Astrocyte (in vitro differentiated cells and primary cell): ENCODE measurements at regions not wholly inside any gene's neighbourhood (a gene's known extent, or its start where the extent isn't known, plus 50 kb on each side); places are given as distances from the start of the nearest gene placed in this dataset.

Experiments used
- DNase-seq: peaks from one replicate; pipeline ENCODE4 v3.0.0-alpha.2; 2010; ENCODE audit warnings: low read depth
- FAIRE-seq: peaks from 2 replicates; lab custom pipeline; 2011; peaks lifted over from hg19 to GRCh38; lab: Jason Lieb, UNC
- H2AFZ ChIP-seq: 2 replicates; pipeline ENCODE4 v1.6.0; 2012; ENCODE audit warnings: low read depth, low read length, inconsistent platforms
- H3K27ac ChIP-seq: 2 replicates; pipeline ENCODE4 v1.5.1; 2011; ENCODE audit warnings: low read depth, low read length, inconsistent platforms
- H3K27me3 ChIP-seq: 2 replicates; pipeline ENCODE4 v1.6.0; 2011; ENCODE audit warnings: low read length, inconsistent platforms; ENCODE audit not compliant: insufficient read depth
- H3K36me3 ChIP-seq: 2 replicates; pipeline ENCODE4 v1.5.1; 2011; ENCODE audit warnings: low read length, inconsistent platforms; ENCODE audit not compliant: insufficient read depth
- H3K4me1 ChIP-seq: 2 replicates; pipeline ENCODE4 v1.5.1; 2011; ENCODE audit warnings: low read length, inconsistent platforms; ENCODE audit not compliant: insufficient read depth
- H3K4me2 ChIP-seq: 2 replicates; pipeline ENCODE4 v1.6.0; 2012; ENCODE audit warnings: low read length, inconsistent platforms
- H3K4me3 ChIP-seq: 2 replicates; pipeline ENCODE4 v1.5.1; 2011; ENCODE audit warnings: low read depth, mild to moderate bottlenecking, low read length, inconsistent platforms; ENCODE audit not compliant: insufficient read depth
- H3K79me2 ChIP-seq: 2 replicates; pipeline ENCODE4 v1.6.0; 2012; ENCODE audit warnings: mild to moderate bottlenecking, low read length, inconsistent platforms; ENCODE audit not compliant: insufficient read depth
- H3K9ac ChIP-seq: 2 replicates; pipeline ENCODE4 v1.6.0; 2012; ENCODE audit warnings: mild to moderate bottlenecking, low read length, inconsistent platforms
- H3K9me3 ChIP-seq: 2 replicates; pipeline ENCODE4 v1.5.1; 2012; ENCODE audit warnings: low read depth, mild to moderate bottlenecking, low read length, inconsistent platforms; ENCODE audit not compliant: insufficient read depth
- H4K20me1 ChIP-seq: 2 replicates; pipeline ENCODE4 v1.6.0; 2012; ENCODE audit warnings: low read length, inconsistent platforms; ENCODE audit not compliant: insufficient read depth
- H3K27ac Mint-ChIP-seq: one replicate; pipeline ENCODE4 v1.8.0; 2021; ENCODE audit warnings: mild to moderate bottlenecking, mixed read lengths; ENCODE audit not compliant: unreplicated experiment
- H3K27me3 Mint-ChIP-seq: one replicate; pipeline ENCODE4 v1.8.0; 2021; ENCODE audit warnings: low read depth, mixed read lengths; ENCODE audit not compliant: unreplicated experiment
- H3K36me3 Mint-ChIP-seq: one replicate; pipeline ENCODE4 v1.8.0; 2021; ENCODE audit warnings: low read depth, mixed read lengths; ENCODE audit not compliant: unreplicated experiment
- H3K4me1 Mint-ChIP-seq: one replicate; pipeline ENCODE4 v1.8.0; 2021; ENCODE audit warnings: low read depth, mixed read lengths; ENCODE audit not compliant: unreplicated experiment
- H3K4me3 Mint-ChIP-seq: one replicate; pipeline ENCODE4 v1.8.0; 2021; ENCODE audit warnings: mild to moderate bottlenecking, moderate library complexity, mixed read lengths; ENCODE audit not compliant: unreplicated experiment
- H3K9me3 Mint-ChIP-seq: one replicate; pipeline ENCODE4 v1.8.0; 2021; ENCODE audit warnings: mild to moderate bottlenecking, mixed read lengths; ENCODE audit not compliant: unreplicated experiment
- EZH2 ChIP-seq: IDR thresholded peaks from 2 replicates; pipeline ENCODE4 v1.6.1; 2012; ENCODE audit warnings: mild to moderate bottlenecking, low read length, inconsistent platforms; ENCODE audit not compliant: insufficient read depth
- TF ChIP-seq, protein P1 (sequence below): IDR thresholded peaks from 2 replicates; pipeline ENCODE4 v1.5.1; 2011; ENCODE audit warnings: low read depth, mild to moderate bottlenecking, inconsistent platforms, low read length, moderate library complexity; ENCODE audit not compliant: insufficient read depth

DNA sequence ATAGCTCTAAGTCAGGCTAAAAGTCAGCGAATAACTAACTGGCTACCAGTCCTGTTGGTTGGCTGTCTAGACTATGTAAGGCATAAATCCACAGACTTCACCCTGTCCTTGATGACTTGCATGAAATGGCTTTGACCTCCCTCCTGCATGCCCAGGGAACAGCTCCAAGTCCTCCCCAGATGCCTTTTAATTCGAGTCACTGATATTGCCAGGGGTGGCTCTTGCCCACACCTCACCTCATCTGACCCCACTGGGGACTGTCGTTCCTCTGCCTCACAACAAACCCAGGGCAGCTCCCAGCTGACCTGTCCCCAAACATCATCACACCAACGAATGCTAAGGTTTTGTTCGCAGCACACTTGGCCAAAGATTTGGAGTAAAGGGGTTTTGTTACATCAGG, 396.0 kb upstream of the ID2 start:
- FAIRE-seq = no peak
- no peak overlapping the region for H3K27ac ChIP-seq
- H3K4me3 ChIP-seq = no peak overlapping the region
- no peaks in the 10 kb centered on the region for H4K20me1 ChIP-seq
- no peaks in the 10 kb centered on the region for H3K4me1 ChIP-seq
- H3K9me3 Mint-ChIP-seq = no peaks in the 10 kb centered on the region
- H3K36me3 ChIP-seq = no peaks in the 10 kb centered on the region
- TF ChIP-seq, protein P1, sequence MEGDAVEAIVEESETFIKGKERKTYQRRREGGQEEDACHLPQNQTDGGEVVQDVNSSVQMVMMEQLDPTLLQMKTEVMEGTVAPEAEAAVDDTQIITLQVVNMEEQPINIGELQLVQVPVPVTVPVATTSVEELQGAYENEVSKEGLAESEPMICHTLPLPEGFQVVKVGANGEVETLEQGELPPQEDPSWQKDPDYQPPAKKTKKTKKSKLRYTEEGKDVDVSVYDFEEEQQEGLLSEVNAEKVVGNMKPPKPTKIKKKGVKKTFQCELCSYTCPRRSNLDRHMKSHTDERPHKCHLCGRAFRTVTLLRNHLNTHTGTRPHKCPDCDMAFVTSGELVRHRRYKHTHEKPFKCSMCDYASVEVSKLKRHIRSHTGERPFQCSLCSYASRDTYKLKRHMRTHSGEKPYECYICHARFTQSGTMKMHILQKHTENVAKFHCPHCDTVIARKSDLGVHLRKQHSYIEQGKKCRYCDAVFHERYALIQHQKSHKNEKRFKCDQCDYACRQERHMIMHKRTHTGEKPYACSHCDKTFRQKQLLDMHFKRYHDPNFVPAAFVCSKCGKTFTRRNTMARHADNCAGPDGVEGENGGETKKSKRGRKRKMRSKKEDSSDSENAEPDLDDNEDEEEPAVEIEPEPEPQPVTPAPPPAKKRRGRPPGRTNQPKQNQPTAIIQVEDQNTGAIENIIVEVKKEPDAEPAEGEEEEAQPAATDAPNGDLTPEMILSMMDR = no peak
- no peak overlapping the region for H3K9ac ChIP-seq
- H3K79me2 ChIP-seq = no peaks in the 10 kb centered on the region
- H3K4me2 ChIP-seq = no peak overlapping the region
- no peak overlapping the region for H3K4me3 Mint-ChIP-seq
- peaks cover 13% of the 10 kb centered on the region for H3K27me3 Mint-ChIP-seq
- no peaks in the 10 kb centered on the region for H3K27me3 ChIP-seq
- DNase-seq = no peak
- H3K36me3 Mint-ChIP-seq = no peaks in the 10 kb centered on the region
- H2AFZ ChIP-seq = no peak overlapping the region
- H3K9me3 ChIP-seq = no peaks in the 10 kb centered on the region
- no peak overlapping the region for H3K27ac Mint-ChIP-seq
- H3K4me1 Mint-ChIP-seq = peaks cover 1% of the 10 kb centered on the region

DNA sequence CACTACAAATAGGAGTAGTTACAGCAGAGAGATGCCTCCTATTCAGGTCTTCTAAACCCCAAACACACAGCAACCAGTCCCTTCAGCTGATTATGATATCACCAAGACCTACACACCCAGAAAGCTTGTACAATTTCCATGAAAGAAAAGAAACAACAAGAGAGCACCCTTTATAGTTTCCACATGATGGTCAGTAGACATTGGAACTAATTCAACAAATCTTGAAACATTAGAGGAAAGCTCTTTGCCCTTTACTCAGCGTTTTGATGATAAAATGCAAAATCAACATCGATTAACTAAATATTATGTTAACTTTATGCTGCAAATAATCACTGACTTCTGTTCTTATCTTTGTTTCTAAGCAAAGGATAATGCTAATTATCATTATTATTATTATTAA, 393.6 kb upstream of the ID2 start:
- FAIRE-seq (no peak), DNase-seq (no peak)
- Histone ChIP-seq H3K4me2 (no peak overlapping the region), H2AFZ (no peak overlapping the region), H4K20me1 (no peaks in the 10 kb centered on the region), H3K27me3 (no peaks in the 10 kb centered on the region), H3K36me3 (no peaks in the 10 kb centered on the region), H3K9ac (no peak overlapping the region), H3K4me3 (no peak overlapping the region), H3K9me3 (no peaks in the 10 kb centered on the region), H3K27ac (no peak overlapping the region), H3K4me1 (no peaks in the 10 kb centered on the region), H3K79me2 (no peaks in the 10 kb centered on the region)
- H3K27me3 Mint-ChIP-seq = peaks cover 15% of the 10 kb centered on the region
- H3K36me3 Mint-ChIP-seq = no peaks in the 10 kb centered on the region
- H3K4me1 Mint-ChIP-seq = peaks cover 1% of the 10 kb centered on the region
- H3K27ac Mint-ChIP-seq = no peak overlapping the region
- H3K9me3 Mint-ChIP-seq = peaks cover 4% of the 10 kb centered on the region
- no peak overlapping the region for H3K4me3 Mint-ChIP-seq
- TF ChIP-seq, protein P1 = no peak
- TF ChIP-seq EZH2 = no peak

DNA sequence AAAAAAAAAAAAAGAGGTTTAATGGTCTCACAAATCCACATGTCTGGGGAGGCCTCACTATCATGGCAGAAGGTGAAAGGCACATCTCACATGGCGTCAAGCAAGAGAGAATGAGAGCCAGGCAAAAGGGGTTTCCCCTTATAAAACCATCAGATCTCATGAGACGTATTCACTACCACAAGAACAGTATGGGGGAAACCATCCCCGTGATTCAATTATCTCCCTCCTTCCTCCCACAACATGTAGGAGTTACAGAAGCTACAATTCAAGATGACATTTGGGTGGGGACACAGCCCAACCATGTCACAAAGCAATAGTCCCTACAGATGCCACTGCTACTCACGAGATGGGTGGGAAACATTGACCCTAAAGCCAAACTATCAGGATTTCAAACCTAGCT, 392.7 kb upstream of the ID2 start:
- H3K27me3 Mint-ChIP-seq = peaks cover 23% of the 10 kb centered on the region
- no peaks in the 10 kb centered on the region for H3K9me3 ChIP-seq
- H3K27me3 ChIP-seq = no peaks in the 10 kb centered on the region
- peaks cover 4% of the 10 kb centered on the region for H3K9me3 Mint-ChIP-seq
- FAIRE-seq (no peak), DNase-seq (no peak)
- H3K79me2 ChIP-seq = no peaks in the 10 kb centered on the region
- no peaks in the 10 kb centered on the region for H3K4me1 ChIP-seq
- no peaks in the 10 kb centered on the region for H4K20me1 ChIP-seq
- no peak overlapping the region for H3K4me2 ChIP-seq
- TF ChIP-seq, protein P1 = no peak
- no peak for TF ChIP-seq EZH2
- H3K4me1 Mint-ChIP-seq = peaks cover 1% of the 10 kb centered on the region
- H3K27ac Mint-ChIP-seq = no peak overlapping the region
- H3K27ac ChIP-seq = no peak overlapping the region
- H2AFZ ChIP-seq = no peak overlapping the region
- no peak overlapping the region for H3K4me3 Mint-ChIP-seq
- H3K36me3 ChIP-seq = no peaks in the 10 kb centered on the region
- H3K9ac ChIP-seq = no peak overlapping the region
- H3K4me3 ChIP-seq = no peak overlapping the region
- H3K36me3 Mint-ChIP-seq = peaks cover 1% of the 10 kb centered on the region
